Left ventricle myocardium inferior (tissue), 1 donor: ENCODE measurements at regions not wholly inside any gene's neighbourhood (a gene's known extent, or its start where the extent isn't known, plus 50 kb on each side); places are given as distances from the start of the nearest gene placed in this dataset.

ENCODE experiments used
- DNase-seq: peaks from one replicate; pipeline ENCODE4 v3.0.0-alpha.2; 2020
- H3K27ac ChIP-seq: fragments of 200-600 bp; replicated peaks from 2 replicates; pipeline ENCODE4 v1.8.0; 2021
- H3K27me3 ChIP-seq: fragments of 200-600 bp; 2 replicates; pipeline ENCODE4 v1.8.0; 2021; ENCODE audit warnings: low read depth
- H3K36me3 ChIP-seq: fragments of 200-600 bp; 2 replicates; pipeline ENCODE4 v1.8.0; 2021
- H3K4me1 ChIP-seq: fragments of 200-600 bp; 2 replicates; pipeline ENCODE4 v1.8.0; 2021
- H3K4me3 ChIP-seq: fragments of 200-600 bp; 2 replicates; pipeline ENCODE4 v1.8.0; 2021; ENCODE audit warnings: mild to moderate bottlenecking, moderate library complexity
- H3K9me3 ChIP-seq: fragments of 200-600 bp; replicated peaks from 2 replicates; pipeline ENCODE4 v1.8.0; 2021
- intact Hi-C: fragments of 100-400 bp; cut with micrococcal nuclease; formaldehyde crosslinking; loops from one replicate; pipeline ENCODE4 v1.11.0; 2022
- TF ChIP-seq, protein P1 (sequence below): fragments of 200-600 bp; IDR thresholded peaks from 2 replicates; pipeline ENCODE4 v1.8.0; 2021; ENCODE audit warnings: antibody characterized with exemption, mild to moderate bottlenecking, borderline replicate concordance
- donor health status: DM: no; HTN: yes; CAD: no; lungs with severe emphysema.

DNA sequence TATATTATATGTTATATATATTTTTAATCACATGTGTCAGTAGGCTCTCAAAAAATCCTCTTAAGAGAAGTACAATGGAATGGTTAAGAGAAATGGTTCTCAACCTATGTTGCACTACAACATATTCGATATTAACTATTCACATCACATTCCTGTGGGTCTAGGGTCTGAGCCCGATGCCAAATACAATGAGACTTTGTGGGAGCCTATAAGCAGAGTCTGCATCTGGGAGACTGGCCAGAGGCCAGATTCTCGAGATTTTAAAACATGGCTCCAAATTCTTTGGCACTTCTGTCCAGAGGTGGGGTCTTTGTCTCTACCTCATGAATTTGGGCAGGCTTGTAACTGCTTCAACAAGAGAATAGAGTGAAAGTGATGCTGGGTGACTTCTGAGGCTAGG is 79.4 kb upstream of the NBEA start:
- H3K27me3 ChIP-seq = no peaks in the 10 kb centered on the region
- intact Hi-C loops = no loop called here
- no peak overlapping the region for H3K4me3 ChIP-seq
- H3K9me3 ChIP-seq = no peaks in the 10 kb centered on the region
- no peak for DNase-seq
- TF ChIP-seq, protein P1, sequence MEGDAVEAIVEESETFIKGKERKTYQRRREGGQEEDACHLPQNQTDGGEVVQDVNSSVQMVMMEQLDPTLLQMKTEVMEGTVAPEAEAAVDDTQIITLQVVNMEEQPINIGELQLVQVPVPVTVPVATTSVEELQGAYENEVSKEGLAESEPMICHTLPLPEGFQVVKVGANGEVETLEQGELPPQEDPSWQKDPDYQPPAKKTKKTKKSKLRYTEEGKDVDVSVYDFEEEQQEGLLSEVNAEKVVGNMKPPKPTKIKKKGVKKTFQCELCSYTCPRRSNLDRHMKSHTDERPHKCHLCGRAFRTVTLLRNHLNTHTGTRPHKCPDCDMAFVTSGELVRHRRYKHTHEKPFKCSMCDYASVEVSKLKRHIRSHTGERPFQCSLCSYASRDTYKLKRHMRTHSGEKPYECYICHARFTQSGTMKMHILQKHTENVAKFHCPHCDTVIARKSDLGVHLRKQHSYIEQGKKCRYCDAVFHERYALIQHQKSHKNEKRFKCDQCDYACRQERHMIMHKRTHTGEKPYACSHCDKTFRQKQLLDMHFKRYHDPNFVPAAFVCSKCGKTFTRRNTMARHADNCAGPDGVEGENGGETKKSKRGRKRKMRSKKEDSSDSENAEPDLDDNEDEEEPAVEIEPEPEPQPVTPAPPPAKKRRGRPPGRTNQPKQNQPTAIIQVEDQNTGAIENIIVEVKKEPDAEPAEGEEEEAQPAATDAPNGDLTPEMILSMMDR = no peak
- no peaks in the 10 kb centered on the region for H3K36me3 ChIP-seq
- H3K27ac ChIP-seq = no peak overlapping the region
- H3K4me1 ChIP-seq = no peaks in the 10 kb centered on the region

DNA sequence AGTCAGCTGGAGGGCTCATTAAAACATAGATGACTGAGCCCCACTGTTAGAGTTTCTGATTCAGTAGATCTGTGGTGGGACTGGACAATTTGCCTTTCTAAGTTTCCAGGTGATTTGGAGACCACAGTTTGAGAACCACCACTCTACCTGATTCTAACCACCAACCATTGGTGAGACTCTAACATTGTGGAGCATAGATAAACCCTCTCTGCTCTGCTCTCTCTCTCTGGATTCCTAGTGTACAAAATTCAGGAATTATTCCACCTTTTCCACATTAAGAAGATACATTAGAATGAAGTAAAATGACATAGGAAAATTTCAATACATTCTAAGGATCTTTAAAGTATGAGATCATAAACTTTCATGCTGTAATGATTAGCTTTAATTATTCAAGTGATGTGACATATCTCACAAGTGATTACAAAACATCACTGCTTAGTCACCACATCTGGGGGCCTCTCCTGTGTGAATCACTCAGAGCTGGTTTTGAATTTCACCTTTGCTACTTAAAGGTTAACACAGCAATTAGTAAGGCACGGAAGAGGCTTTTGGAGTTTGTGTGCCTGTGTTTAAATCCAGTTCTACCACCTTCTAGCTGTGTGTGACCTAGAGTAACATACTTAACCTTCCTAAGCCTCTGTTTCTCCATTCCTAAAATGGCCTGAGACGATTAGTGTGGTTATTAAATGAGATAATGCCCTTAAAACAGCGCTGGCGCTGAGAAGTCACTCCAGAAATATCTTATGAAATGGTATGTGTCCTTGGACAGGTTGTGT is 78.5 kb upstream of the NBEA start:
- no peaks in the 10 kb centered on the region for H3K27me3 ChIP-seq

GRCh38 chr13:34864671-34865070 is 77.4 kb upstream of the NBEA start:
- intact Hi-C loops = no loop called here
- TF ChIP-seq, protein P1 = no peak
- DNase-seq = no peak
- Histone ChIP-seq H3K36me3 (no peaks in the 10 kb centered on the region), H3K4me1 (no peaks in the 10 kb centered on the region), H3K9me3 (no peaks in the 10 kb centered on the region), H3K4me3 (no peak overlapping the region), H3K27ac (no peak overlapping the region), H3K27me3 (no peaks in the 10 kb centered on the region)

More for the DNA sequence above, 78.5 kb upstream of the NBEA start:
- TF ChIP-seq, protein P1 = no peak
- Histone ChIP-seq H3K4me3 (no peak overlapping the region), H3K36me3 (no peaks in the 10 kb centered on the region), H3K9me3 (no peaks in the 10 kb centered on the region), H3K4me1 (no peaks in the 10 kb centered on the region), H3K27ac (no peak overlapping the region)
- intact Hi-C loops = no loop called here
- DNase-seq = no peak

GRCh38 chr13:34867590-34867989 is 74.5 kb upstream of the NBEA start:
- DNase-seq = no peak
- intact Hi-C loops = no loop called here
- Histone ChIP-seq H3K9me3 (no peaks in the 10 kb centered on the region), H3K27ac (no peak overlapping the region), H3K27me3 (no peaks in the 10 kb centered on the region), H3K4me1 (no peaks in the 10 kb centered on the region), H3K4me3 (no peak overlapping the region), H3K36me3 (no peaks in the 10 kb centered on the region)
- TF ChIP-seq, protein P1 = no peak

GRCh38 chr13:34868733-34869132 is 73.3 kb upstream of the NBEA start:
- Histone ChIP-seq H3K4me1 (no peaks in the 10 kb centered on the region), H3K9me3 (no peaks in the 10 kb centered on the region), H3K27ac (no peak overlapping the region), H3K27me3 (no peaks in the 10 kb centered on the region), H3K4me3 (no peak overlapping the region), H3K36me3 (no peaks in the 10 kb centered on the region)
- TF ChIP-seq, protein P1 = no peak
- DNase-seq = no peak
- intact Hi-C loops = no loop called here
